Stomach (tissue), 4 donors: ENCODE measurements at regions not wholly inside any gene's neighbourhood (a gene's known extent, or its start where the extent isn't known, plus 50 kb on each side); places are given as distances from the start of the nearest gene placed in this dataset.

ENCODE experiments used
- POLR2A ChIP-seq, 4 donors: fragments of 450-650 bp; IDR thresholded peaks; one replicate each; pipeline ENCODE4 v1.6.1; 2016; ENCODE audit warnings: antibody characterized with exemption in 4 of 4, control low read depth in 2 of 4, mild to moderate bottlenecking in 1 of 4, moderate library complexity in 1 of 4
- POLR2AphosphoS5 ChIP-seq, 3 donors: sonication (generic); formaldehyde crosslinking; IDR thresholded peaks; one replicate each; pipeline ENCODE4 v1.6.1; 2016; ENCODE audit warnings: antibody characterized with exemption in 3 of 3
- TF ChIP-seq, protein P1 (sequence below), 7 experiments: fragments of 450-650 bp in 4 of 7; fragments of 200-600 bp in 3 of 7; sonication (generic) in 3 of 7; IDR thresholded peaks; one replicate each; pipeline ENCODE4 v1.5.1; 2016 to 2019; ENCODE audit warnings: antibody characterized with exemption in 7 of 7, control low read depth in 2 of 7, mild to moderate bottlenecking in 1 of 7

DNA sequence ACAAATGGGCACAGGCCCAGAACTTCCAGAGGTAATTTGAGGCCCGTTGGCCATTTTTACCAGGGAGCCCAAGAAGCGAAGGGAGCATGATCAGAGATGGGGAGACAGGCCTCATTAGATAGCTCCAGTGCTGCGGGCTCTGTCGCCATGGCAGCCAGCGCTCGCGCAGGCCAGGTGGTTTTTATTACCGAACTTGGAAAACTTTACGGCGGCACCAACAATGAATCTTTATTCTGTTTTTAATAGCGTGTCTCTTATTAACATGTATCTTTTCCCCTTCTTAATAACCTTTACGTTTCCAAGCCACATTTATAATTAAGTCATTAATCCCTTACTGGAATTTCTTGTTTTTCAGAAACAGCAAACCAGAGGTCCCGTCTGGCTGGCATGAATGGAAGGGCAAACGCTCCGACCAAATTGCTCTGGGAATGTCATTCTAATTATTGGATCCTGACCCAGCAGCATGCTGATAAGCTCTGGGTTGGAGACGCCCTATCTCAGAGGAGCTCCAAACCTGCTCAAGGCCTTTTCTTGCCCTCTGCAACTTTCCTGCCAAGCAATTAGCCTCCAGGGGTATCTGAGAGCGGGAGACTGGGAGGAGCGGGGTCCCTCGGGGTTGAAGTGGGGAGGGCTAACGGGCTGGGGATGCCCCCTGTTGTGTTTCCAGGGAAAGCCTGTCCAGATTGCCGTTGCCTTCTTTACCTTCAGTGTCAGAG, 256.4 kb downstream of the TLE3 start:
- TF ChIP-seq, protein P1, sequence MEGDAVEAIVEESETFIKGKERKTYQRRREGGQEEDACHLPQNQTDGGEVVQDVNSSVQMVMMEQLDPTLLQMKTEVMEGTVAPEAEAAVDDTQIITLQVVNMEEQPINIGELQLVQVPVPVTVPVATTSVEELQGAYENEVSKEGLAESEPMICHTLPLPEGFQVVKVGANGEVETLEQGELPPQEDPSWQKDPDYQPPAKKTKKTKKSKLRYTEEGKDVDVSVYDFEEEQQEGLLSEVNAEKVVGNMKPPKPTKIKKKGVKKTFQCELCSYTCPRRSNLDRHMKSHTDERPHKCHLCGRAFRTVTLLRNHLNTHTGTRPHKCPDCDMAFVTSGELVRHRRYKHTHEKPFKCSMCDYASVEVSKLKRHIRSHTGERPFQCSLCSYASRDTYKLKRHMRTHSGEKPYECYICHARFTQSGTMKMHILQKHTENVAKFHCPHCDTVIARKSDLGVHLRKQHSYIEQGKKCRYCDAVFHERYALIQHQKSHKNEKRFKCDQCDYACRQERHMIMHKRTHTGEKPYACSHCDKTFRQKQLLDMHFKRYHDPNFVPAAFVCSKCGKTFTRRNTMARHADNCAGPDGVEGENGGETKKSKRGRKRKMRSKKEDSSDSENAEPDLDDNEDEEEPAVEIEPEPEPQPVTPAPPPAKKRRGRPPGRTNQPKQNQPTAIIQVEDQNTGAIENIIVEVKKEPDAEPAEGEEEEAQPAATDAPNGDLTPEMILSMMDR (IDR thresholded peaks at IDR 0.05) = no peak
- no peak for TF ChIP-seq POLR2AphosphoS5 (IDR thresholded peaks at IDR 0.05)
- no peak for TF ChIP-seq POLR2A (IDR thresholded peaks at IDR 0.05)
